Fibroblast of lung (primary cell): ENCODE measurements at regions not wholly inside any gene's neighbourhood (a gene's known extent, or its start where the extent isn't known, plus 50 kb on each side); places are given as distances from the start of the nearest gene placed in this dataset.

Experiments
- DNase-seq, 2 donors: peaks; one replicate each; pipeline versions ENCODE4 v3.0.0 to v3.0.0-alpha.2; 2010; ENCODE audit warnings: low read depth in 2 of 2
- H2AFZ ChIP-seq: 2 replicates; pipeline ENCODE4 v1.5.1; 2012; ENCODE audit warnings: low read length, control low read depth, inconsistent platforms
- H3K27ac ChIP-seq: 2 replicates; pipeline ENCODE4 v1.5.1; 2011; ENCODE audit warnings: low read length, control low read depth; ENCODE audit not compliant: insufficient read depth
- H3K27me3 ChIP-seq: 2 replicates; pipeline ENCODE4 v1.5.1; 2011; ENCODE audit warnings: mild to moderate bottlenecking, low read length; ENCODE audit not compliant: control insufficient read depth, insufficient read depth
- H3K36me3 ChIP-seq: 2 replicates; pipeline ENCODE4 v1.5.1; 2011; ENCODE audit warnings: low read length; ENCODE audit not compliant: control insufficient read depth, insufficient read depth
- H3K4me1 ChIP-seq: 2 replicates; pipeline ENCODE4 v1.5.1; 2011; ENCODE audit warnings: low read length; ENCODE audit not compliant: control insufficient read depth, insufficient read depth; ENCODE audit errors: extremely low read depth
- H3K4me2 ChIP-seq: 2 replicates; pipeline ENCODE4 v1.5.1; 2011; ENCODE audit warnings: low read length, control low read depth; ENCODE audit not compliant: insufficient read depth; ENCODE audit errors: extremely low read depth
- H3K4me3 ChIP-seq, 4 experiments: fragments of 200-600 bp in 1 of 4; sonication (generic) in 1 of 4; replicated peaks in 1 of 4; 2 replicates each; pipeline ENCODE4 v1.5.1; 2011 to 2016; ENCODE audit warnings: low read length in 4 of 4, low read depth in 3 of 4, mild to moderate bottlenecking in 3 of 4, control low read depth in 2 of 4, inconsistent platforms in 1 of 4, mixed read lengths in 1 of 4; ENCODE audit not compliant: insufficient read depth in 1 of 4; ENCODE audit errors: control extremely low read depth in 1 of 4
- H3K79me2 ChIP-seq: 2 replicates; pipeline ENCODE4 v1.5.1; 2012; ENCODE audit warnings: mild to moderate bottlenecking, low read length, inconsistent platforms; ENCODE audit not compliant: control insufficient read depth, insufficient read depth
- H3K9ac ChIP-seq: 2 replicates; pipeline ENCODE4 v1.5.1; 2011; ENCODE audit warnings: mild to moderate bottlenecking, low read length, control low read depth; ENCODE audit not compliant: insufficient read depth
- H3K9me3 ChIP-seq: 2 replicates; pipeline ENCODE4 v1.5.1; 2012; ENCODE audit warnings: low read depth, low read length; ENCODE audit not compliant: control insufficient read depth, insufficient read depth
- H4K20me1 ChIP-seq: 2 replicates; pipeline ENCODE4 v1.5.1; 2011; ENCODE audit warnings: low read length; ENCODE audit not compliant: control insufficient read depth, insufficient read depth; ENCODE audit errors: extremely low read depth
- CTCF ChIP-seq, 2 donors: IDR thresholded peaks in 1 of 2; conservative IDR thresholded peaks in 1 of 2; 1 replicate in 1 of 2; 2 replicates in 1 of 2; pipeline ENCODE4 v1.5.1; 2011 to 2012; ENCODE audit warnings: low read length in 2 of 2, control low read depth in 1 of 2, inconsistent platforms in 1 of 2, low read depth in 1 of 2, mild to moderate bottlenecking in 1 of 2
- EZH2 ChIP-seq: IDR thresholded peaks from 2 replicates; pipeline ENCODE4 v1.5.1; 2012; ENCODE audit warnings: low read length, control low read depth, mild to moderate bottlenecking; ENCODE audit errors: missing control alignments

- no peaks in the 10 kb centered on the region for H3K79me2 ChIP-seq
- H3K36me3 ChIP-seq, result no peaks in the 10 kb centered on the region
- H3K27me3 ChIP-seq, result no peaks in the 10 kb centered on the region
- no peak overlapping the region for H3K9ac ChIP-seq
- no peaks in the 10 kb centered on the region for H3K9me3 ChIP-seq
- H3K27ac ChIP-seq, result no peak overlapping the region
- no peak overlapping the region for H2AFZ ChIP-seq
- no peaks in the 10 kb centered on the region for H4K20me1 ChIP-seq
- TF ChIP-seq CTCF (conservative IDR thresholded peaks at IDR 0.05 in 1 of 2, IDR thresholded peaks at IDR 0.05 in 1 of 2; ENCODE audit: low read depth in 1 of 2, low read length in 2 of 2) (no peak), EZH2 (no peak)
- no peak for DNase-seq
- H3K4me3 ChIP-seq, result no peak overlapping the region
- H3K4me2 ChIP-seq, result no peak overlapping the region
- H3K4me1 ChIP-seq, result no peaks in the 10 kb centered on the region
Measured at GRCh38 chr12:79527473-79527872, 163.3 kb downstream of the PAWR start.

GRCh38 chr12:79525357-79525756 lies 165.4 kb downstream of the PAWR start:
- Histone ChIP-seq H3K36me3 (no peaks in the 10 kb centered on the region), H3K9me3 (no peaks in the 10 kb centered on the region), H3K27ac (no peak overlapping the region), H3K9ac (no peak overlapping the region), H3K27me3 (no peaks in the 10 kb centered on the region), H2AFZ (no peak overlapping the region), H3K4me1 (no peaks in the 10 kb centered on the region), H3K4me2 (no peak overlapping the region), H3K4me3 (no peak overlapping the region), H3K79me2 (no peaks in the 10 kb centered on the region), H4K20me1 (no peaks in the 10 kb centered on the region)
- no peak for DNase-seq
- TF ChIP-seq EZH2, result no peak
- no peak for TF ChIP-seq CTCF (conservative IDR thresholded peaks at IDR 0.05 in 1 of 2, IDR thresholded peaks at IDR 0.05 in 1 of 2; ENCODE audit: low read depth in 1 of 2, low read length in 2 of 2)

- Histone ChIP-seq H3K9me3 (no peaks in the 10 kb centered on the region), H3K4me2 (no peak overlapping the region), H3K27me3 (no peaks in the 10 kb centered on the region), H3K36me3 (no peaks in the 10 kb centered on the region), H3K4me3 (no peak overlapping the region), H3K9ac (no peak overlapping the region), H3K27ac (no peak overlapping the region), H3K4me1 (no peaks in the 10 kb centered on the region), H3K79me2 (no peaks in the 10 kb centered on the region), H2AFZ (no peak overlapping the region), H4K20me1 (no peaks in the 10 kb centered on the region)
- TF ChIP-seq EZH2, result no peak
- TF ChIP-seq CTCF (conservative IDR thresholded peaks at IDR 0.05 in 1 of 2, IDR thresholded peaks at IDR 0.05 in 1 of 2; ENCODE audit: low read depth in 1 of 2, low read length in 2 of 2), result no peak
- DNase-seq, result peak in 1 of 2 donors; percentile 43
Measured at GRCh38 chr12:79524507-79525148, 166.1 kb downstream of the PAWR start.
